ENCODE measurements at regions not wholly inside any gene's neighbourhood (a gene's known extent, or its start where the extent isn't known, plus 50 kb on each side); places are given as distances from the start of the nearest gene placed in this dataset.
A peak's percentile ranks its signal among the peaks of the same experiment; 100 is the strongest.

DNA sequence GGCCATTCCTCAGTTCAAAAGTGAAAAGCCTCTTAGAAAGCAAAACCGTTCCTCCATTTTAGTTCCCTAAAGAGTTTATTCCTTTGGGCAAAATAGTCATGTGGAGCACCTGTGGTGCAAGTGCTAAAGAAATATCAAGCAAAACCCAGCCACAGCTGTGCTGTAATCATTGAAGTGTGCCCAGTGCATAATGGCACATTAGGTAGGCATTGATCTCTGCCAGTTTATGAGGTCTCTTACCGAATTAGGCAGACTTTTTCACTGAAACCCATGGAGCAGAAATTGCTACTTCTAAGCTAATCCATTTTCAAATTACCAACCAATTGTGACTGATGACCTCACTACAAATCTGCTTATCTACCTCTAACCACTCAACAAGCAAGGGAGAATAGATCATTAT is 97.2 kb upstream of the SEMA3A start:
- no peak for DNase-seq

DNA sequence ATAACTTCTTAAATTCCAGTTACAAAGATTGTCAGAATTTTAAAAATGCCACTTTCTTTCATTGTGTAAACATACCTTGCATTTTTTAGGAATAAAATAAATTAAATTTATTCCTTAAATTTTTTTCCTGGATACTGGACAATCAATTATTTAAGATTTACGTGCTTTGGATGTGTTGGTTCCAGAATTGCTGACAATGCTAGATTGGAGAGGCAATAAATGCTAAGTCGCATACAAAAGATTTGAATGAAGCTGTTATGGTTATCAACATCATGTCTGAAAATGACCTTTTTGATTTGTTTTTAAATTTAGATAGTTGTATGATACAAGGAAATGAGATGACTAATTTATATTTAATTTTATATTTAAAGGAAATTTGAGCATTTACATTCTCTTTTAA is 89.2 kb upstream of the SEMA3A start:
- no peak for DNase-seq

DNA sequence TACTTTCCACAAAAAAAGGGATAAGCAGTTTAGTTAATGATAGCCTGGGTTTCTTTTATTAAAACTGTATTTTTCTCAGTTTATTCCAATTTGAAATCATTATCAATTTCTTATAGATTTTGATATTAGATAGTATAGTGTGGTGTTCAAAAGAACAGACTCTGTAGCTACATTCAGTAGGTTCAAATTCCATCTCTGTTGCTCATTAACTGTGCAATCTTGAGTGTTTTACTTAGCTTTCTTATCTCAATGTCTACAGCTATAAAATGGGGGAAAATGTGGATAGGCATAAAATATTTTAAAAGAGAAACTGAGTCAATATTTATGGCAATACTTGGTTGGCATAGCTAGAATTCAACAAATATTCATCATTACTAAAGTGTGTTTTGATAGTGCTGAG is 86.9 kb upstream of the SEMA3A start:
- DNase-seq: no peak

DNA sequence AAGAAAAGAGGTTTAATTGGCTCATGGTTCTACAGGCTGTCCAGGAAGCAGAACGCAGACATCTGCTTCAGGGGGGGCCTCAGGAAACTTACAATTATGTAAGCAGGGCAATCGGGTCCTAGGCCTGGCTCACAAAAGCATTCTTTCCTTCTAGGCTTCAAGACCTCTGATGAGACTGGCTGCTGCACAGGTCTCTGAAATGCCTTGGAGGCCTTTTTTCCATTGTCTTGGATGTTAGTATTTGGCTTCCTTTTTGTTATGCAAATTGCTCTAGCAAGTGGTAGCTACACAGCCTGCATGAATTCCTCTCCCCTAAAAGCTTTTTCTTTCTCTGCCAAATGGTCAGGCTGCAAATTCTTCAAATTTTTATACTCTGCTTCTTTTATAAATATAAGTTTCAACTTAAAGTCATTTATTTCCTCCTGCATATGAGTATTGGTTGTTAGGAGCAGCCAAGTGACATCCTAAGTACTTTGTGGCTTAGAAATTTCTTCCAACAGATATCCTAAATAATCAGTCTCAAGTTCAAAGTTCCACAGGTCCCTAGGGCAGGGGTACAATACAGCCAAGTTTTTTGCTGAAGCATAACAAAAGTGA is 83.1 kb upstream of the SEMA3A start:
- no peak for DNase-seq

DNA sequence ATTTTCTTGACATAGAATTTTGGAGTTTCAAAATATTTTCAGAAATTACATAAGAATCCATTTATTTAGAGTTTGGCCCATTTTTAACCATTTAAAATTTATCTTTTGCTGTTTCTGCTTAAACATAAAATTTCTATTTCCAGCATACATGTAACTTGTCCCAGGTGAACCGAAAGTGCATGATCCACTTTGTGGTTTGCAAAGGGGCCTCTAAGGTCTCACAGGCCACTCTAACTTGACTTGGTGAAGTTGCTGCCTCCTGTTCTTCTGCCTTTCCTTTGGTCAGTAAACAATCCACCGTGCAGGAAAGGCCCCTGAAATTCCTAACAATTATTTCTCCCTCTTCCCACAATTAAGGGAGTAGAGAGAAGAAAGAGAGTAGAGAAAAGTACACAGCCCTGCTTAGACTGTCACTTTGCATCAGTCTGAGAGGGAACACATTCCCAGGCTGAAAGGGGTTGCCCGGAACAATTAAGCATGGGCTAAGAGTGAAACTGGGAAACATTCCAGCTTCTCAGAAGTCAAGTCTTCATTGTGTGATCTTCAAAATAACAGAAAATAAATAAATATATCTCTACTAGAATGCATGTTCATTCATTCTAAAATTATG is 79.5 kb upstream of the SEMA3A start:
- DNase-seq: no peak

DNA sequence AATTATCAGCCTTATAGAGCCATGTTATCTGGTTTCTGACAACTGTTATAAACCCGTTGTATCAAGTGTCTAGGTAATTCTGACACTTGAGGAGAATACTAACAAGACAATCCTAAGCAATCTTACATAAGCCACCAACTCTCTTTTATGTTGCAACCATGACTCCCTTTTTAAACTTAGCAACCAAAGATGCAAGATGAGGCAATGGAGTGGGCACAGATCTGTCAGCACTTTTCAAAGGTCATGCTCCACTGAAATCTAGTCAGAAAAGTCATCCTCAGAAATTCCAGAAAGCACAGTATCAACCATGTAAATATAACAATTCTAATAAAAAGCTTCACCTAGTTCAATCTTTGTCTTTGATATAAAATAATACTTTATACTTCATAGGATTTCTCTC is 77.0 kb upstream of the SEMA3A start:
- no peak for DNase-seq

DNA sequence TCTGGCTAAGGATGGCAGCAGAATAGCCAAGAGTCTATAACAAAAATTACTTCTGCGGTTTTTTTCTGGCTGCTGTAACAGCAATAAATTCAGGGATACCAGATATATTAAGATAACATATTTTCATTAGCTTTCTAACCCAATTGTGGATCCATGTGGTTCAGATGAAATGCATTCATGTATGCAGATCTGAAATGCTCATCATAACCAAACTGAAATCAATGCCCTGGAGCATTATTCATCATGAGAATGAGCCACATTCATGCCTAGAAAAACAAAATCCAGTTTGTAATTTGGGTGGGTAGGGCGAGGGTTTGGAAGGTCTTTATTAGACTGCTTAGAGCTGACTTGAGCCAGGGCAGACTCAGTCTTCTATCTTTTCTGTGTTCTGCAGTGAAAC is 69.8 kb upstream of the SEMA3A start:
- DNase-seq: no peak

DNA sequence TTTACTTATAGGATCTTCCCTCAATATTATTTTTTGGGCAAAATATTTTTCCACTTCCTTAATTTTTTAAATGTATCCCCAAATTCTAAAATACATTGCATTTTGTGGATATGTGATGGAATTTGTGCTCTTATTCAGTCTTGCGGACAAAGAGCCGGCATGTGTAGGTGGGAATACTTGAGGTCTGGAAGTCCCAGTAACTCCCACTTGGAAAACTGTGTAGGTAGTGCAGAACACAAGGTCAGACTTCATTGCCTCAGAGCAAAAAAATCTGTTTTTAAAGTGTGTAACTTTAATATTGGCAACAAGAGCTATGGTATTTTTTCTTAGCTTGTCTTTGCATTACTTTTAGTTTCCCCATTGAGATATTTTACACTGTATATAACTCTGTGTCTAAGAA is 68.5 kb upstream of the SEMA3A start:
- no peak for DNase-seq

DNA sequence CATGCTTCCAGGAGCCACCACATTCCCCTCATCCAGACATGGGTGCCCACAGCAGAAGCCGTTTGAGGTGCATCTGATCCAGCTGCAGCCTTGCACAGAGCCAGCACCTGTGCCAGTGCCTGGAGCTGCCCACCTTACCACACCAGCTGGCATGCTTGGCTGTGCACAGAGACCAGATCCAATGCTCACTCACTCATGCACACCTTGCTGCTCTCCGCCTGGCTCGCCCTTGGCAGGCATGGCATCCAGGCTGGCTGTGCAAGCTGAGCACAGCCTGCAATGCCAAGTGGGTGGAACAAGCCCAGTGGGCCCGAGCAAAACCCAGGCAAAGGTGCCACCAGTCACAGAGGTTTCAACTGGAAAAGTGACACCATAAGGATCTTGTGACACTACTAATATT is 66.9 kb upstream of the SEMA3A start:
- no peak for DNase-seq

DNA sequence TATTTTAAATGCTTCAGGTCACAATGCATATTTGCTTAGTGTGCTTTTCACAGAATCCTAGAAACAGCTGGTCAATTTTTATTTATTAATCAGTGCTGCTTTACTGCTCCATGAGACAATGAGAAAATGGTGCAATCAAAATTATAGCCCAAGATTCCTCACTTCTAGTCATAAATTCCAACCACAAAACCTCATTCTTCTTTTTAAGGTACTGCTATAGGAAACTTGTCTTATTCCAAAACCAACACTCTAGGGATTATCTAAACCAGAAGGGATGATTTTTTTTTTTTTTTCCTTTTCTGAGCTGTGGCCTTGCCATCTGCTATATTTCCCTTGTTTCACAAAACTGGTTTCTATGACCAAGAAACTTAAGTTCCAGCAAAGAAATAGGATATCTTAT is 64.0 kb upstream of the SEMA3A start:
- DNase-seq: no peak

DNA sequence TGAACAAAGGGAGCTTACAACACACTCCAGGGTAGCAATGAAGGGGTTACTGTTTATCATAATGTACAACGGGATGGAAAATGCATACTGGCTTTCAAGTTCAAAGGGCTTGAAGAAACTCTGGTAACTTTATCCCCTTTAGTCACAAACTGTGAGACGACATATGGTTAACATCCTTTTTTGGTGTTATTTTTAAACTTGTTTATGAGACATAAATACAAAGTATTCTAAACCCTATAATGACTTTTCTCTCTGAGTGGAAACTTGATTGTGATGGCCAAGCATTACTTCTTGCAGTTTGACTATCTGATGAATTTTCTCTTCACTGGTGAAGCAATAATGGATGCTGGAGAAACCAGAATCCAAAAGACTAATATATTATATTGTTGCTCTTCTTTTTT is 62.0 kb upstream of the SEMA3A start:
- DNase-seq: no peak

DNA sequence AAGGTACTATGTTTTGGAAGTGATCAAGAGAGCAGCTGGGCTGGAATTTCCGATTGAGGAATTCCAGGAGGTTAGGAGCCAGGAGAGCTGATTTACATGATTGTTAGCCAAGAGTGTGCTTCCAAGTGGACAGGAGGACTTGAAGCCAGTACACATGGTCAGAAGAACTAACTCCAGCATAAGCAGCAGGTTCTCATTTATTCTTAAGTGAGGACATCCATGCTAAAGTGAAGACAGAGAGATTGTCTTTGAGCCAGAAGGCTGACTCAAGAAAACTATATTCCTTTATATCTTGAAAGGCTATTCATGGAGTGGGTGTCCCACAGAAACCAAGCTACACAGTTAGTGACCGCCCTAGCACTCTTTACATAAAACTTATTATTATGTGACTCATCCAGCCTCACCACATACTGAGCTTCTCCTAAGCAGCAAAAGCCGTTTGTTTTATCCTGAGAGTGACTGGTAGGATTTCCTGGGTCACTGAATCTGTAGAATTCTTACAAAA is 56.7 kb upstream of the SEMA3A start:
- DNase-seq: peak; percentile 58

DNA sequence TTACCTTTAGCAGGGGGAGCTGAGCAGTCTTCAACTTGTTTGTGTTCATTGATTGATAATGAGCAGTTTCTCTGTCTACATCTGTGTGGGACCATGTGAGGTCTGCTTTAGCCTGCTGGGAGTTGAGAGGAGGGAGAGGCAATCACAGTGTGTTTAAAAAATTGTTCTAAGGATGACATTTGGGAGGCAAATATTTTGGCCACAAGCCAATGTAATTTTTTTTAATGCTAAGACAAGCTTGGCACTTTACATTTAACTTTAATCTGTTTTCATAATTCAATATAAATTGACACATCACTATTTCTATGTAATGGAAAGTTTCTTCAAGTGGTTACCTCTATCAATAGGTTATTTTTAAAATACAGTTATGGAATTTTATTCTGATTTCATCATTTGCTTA is 55.9 kb upstream of the SEMA3A start:
- DNase-seq: no peak

DNA sequence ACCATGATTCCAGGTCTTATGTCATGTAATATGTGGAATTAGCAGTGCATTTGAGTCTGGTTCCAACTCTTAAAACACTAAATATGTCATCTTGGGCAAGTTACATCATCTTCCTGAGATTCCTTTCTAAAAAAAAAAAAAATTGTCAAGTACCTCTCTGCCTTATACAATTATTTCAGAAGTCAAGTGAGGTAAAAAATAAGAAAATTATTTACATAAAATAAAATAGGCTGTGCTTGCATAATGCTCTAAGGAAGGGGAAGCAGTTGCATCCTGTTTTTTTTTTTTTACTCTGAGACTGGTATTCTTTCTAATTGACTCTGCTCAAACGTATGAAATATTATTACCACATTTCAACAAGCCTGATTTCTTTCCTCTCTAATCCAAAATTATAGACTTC is 55.1 kb upstream of the SEMA3A start:
- no peak for DNase-seq

DNA sequence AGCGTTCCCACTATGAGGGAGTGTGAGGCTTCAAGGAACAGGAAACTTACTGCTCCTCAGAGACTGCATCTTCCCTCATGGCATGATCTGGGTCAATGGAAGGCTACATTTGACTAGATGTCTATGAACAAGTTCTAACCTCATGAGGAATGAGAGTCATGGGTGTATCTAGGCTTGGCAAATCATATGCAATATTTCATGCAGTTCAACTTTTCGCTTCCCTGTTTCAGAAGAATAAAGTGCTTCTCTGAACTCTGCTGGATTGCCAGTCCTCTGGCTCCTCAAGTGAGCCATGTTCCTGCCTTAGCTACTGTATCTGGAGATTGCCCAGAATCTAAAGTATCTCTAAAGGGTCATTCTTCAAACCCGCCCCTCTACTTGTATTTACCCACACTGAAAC is 54.3 kb upstream of the SEMA3A start:
- no peak for DNase-seq

DNA sequence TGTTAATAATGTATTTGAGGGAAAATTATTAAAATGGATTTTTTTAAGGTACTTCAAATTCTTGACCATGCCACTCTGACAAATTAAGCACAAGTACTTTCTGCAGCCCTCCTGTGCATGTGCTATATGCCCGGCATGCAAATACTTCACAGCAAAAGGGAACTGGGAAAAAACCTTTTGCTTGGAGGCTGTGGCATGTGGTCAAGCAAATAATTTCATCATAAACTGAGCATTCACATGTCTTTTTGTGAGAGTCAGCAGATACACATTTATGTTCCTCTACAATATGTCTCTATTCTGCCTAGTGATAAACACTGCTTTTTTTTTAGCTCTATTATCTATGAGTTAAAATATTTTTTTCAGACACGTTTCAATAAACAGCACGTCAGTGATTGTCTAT is 53.7 kb upstream of the SEMA3A start:
- DNase-seq: no peak

DNA sequence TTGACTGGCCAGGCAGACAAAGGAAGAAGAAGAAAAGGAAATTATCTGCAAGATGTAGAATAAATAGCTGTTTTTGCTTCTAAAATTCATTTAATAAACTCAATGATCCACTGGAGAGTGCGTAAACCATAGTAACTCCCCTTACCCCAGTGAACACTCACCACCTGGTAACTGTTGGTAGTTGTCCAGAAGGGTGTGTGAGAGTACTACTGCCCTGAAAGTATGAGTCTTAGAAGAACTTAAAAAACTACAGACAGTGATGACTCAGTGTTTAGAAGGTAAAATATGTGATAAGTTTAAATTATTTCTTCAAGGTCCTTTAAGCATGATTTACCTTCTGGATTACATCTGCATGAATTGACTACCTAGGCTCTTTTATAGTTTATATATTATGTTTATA is 53.0 kb upstream of the SEMA3A start:
- DNase-seq: no peak

DNA sequence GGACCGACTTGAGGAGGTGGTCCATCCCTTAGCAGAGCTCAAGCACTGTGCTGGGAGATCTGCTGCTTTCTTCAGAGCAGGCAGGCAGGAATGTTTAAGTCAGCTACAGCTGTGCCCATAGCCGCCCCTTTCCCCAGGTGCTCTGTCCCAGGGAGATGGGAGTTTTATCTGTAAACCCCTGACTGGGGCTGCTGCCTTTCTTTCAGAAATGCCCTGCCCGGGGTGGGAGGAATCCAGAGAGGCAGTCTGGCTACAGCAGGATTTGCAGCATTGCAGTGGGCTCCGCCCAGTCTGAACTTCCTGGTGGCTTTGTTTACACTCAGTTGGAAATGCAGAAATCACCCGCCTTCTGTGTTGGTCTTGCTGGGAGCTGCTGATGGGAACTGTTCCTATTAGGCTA is 51.2 kb upstream of the SEMA3A start:
- DNase-seq: no peak
